OCI-LY1 (cell line): ENCODE measurements at regions not wholly inside any gene's neighbourhood (a gene's known extent, or its start where the extent isn't known, plus 50 kb on each side); places are given as distances from the start of the nearest gene placed in this dataset.

Experiments
- EZH2 ChIP-seq: fragments of 200-600 bp; sonication (generic), shearing (Covaris generic); IDR thresholded peaks from 2 replicates; pipeline ENCODE4 v1.8.0; 2017; ENCODE audit warnings: borderline replicate concordance, mixed run types, mild to moderate bottlenecking, antibody characterized with exemption, low read length, moderate library complexity, mixed read lengths
- TF ChIP-seq, protein P1 (sequence below): fragments of 200-600 bp; sonication (generic), shearing (Covaris generic); IDR thresholded peaks from 2 replicates; pipeline ENCODE4 v1.5.1; 2017; ENCODE audit warnings: mild to moderate bottlenecking, antibody characterized with exemption, low read length, moderate library complexity, mixed read lengths

DNA sequence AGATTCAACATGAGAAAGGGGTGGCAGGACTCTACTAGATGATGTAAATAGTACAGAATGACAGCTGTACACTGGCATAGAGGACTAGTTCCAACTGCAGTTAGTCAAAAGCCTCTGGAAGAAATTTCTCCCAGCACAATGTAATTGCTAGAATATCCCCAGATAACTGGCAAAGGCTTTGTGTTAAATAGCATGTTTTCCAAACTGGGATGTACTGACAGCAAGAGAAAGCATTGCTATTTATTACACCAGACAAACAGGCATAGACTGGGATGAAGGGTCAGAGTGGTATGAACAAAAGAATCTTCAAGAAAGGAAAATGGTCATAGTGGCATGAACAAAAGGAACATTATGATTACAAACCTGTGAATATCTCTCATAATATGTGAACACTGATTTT is 115.9 kb upstream of the CXADR start:
- TF ChIP-seq, protein P1, sequence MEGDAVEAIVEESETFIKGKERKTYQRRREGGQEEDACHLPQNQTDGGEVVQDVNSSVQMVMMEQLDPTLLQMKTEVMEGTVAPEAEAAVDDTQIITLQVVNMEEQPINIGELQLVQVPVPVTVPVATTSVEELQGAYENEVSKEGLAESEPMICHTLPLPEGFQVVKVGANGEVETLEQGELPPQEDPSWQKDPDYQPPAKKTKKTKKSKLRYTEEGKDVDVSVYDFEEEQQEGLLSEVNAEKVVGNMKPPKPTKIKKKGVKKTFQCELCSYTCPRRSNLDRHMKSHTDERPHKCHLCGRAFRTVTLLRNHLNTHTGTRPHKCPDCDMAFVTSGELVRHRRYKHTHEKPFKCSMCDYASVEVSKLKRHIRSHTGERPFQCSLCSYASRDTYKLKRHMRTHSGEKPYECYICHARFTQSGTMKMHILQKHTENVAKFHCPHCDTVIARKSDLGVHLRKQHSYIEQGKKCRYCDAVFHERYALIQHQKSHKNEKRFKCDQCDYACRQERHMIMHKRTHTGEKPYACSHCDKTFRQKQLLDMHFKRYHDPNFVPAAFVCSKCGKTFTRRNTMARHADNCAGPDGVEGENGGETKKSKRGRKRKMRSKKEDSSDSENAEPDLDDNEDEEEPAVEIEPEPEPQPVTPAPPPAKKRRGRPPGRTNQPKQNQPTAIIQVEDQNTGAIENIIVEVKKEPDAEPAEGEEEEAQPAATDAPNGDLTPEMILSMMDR: no peak
- no peak for TF ChIP-seq EZH2
